Epidermal melanocyte (primary cell): ENCODE measurements at regions not wholly inside any gene's neighbourhood (a gene's known extent, or its start where the extent isn't known, plus 50 kb on each side); places are given as distances from the start of the nearest gene placed in this dataset.
"Not testable (repeated sequence)": the region's sequence is repeated elsewhere in the genome, so short reads cannot be mapped to it uniquely, and the experiment has no call there.

Experiments
- DNase-seq: peaks from one replicate; pipeline ENCODE4 v3.0.0; 2011; ENCODE audit warnings: low spot score; ENCODE audit not compliant: insufficient read length

- no peak for DNase-seq
Observed at GRCh38 chr17:70987867-70988340, 818.6 kb downstream of the KCNJ2 start.

- DNase-seq, result no peak
Observed at GRCh38 chr17:70988622-70989021, 819.3 kb downstream of the KCNJ2 start.

- no peak for DNase-seq
Observed at GRCh38 chr17:70989280-70989679, 819.9 kb downstream of the KCNJ2 start.

- DNase-seq, result no peak
Observed at GRCh38 chr17:70994194-70994593, 824.9 kb downstream of the KCNJ2 start.

- DNase-seq, result no peak
Observed at GRCh38 chr17:70995997-70996396, 826.7 kb downstream of the KCNJ2 start.

- no peak for DNase-seq
Observed at GRCh38 chr17:71003736-71004135, 834.4 kb downstream of the KCNJ2 start.

- DNase-seq, result no peak
Observed at GRCh38 chr17:71004413-71004812, 835.1 kb downstream of the KCNJ2 start.

GRCh38 chr17:71011391-71011790 lies 842.1 kb downstream of the KCNJ2 start:
- no peak for DNase-seq

- no peak for DNase-seq
Observed at GRCh38 chr17:71019699-71020098, 850.4 kb downstream of the KCNJ2 start.

GRCh38 chr17:71022758-71023157 lies 853.4 kb downstream of the KCNJ2 start:
- no peak for DNase-seq

- no peak for DNase-seq
Observed at GRCh38 chr17:71023249-71024030, 854.1 kb downstream of the KCNJ2 start.

- no peak for DNase-seq
Observed at GRCh38 chr17:71024172-71024571, 854.8 kb downstream of the KCNJ2 start.

- DNase-seq, result no peak
Observed at GRCh38 chr17:71024969-71025368, 855.6 kb downstream of the KCNJ2 start.

- DNase-seq, result no peak
Observed at GRCh38 chr17:71029246-71029645, 859.9 kb downstream of the KCNJ2 start.

GRCh38 chr17:71031286-71031685 lies 862.0 kb downstream of the KCNJ2 start:
- DNase-seq, result not testable (repeated sequence)

GRCh38 chr17:71032746-71033273 lies 863.5 kb downstream of the KCNJ2 start:
- no peak for DNase-seq

- no peak for DNase-seq
Observed at GRCh38 chr17:71033336-71033735, 864.0 kb downstream of the KCNJ2 start.

- no peak for DNase-seq
Observed at GRCh38 chr17:71035226-71035625, 865.9 kb downstream of the KCNJ2 start.

- DNase-seq, result no peak
Observed at GRCh38 chr17:71037386-71037785, 868.1 kb downstream of the KCNJ2 start.

- no peak for DNase-seq
Observed at GRCh38 chr17:71039391-71039790, 870.1 kb downstream of the KCNJ2 start.

- no peak for DNase-seq
Observed at GRCh38 chr17:71052971-71053370, 883.6 kb downstream of the KCNJ2 start.

- DNase-seq, result no peak
Observed at GRCh38 chr17:71055128-71055527, 885.8 kb downstream of the KCNJ2 start.

- DNase-seq, result no peak
Observed at GRCh38 chr17:71057448-71057847, 888.1 kb downstream of the KCNJ2 start.
